ENCODE measurements at regions not wholly inside any gene's neighbourhood (a gene's known extent, or its start where the extent isn't known, plus 50 kb on each side); places are given as distances from the start of the nearest gene placed in this dataset.

- Histone ChIP-seq H3K4me1 (ENCODE audit: control insufficient read depth in 1 of 2, insufficient read depth in 2 of 2, low read length in 2 of 2) (no peaks in the 10 kb centered on the region), H3K27me3 (ENCODE audit: low read depth, low read length) (no peaks in the 10 kb centered on the region), H3K4me3 (ENCODE audit: low read depth in 1 of 2, low read length in 2 of 2) (no peak overlapping the region), H3K27ac (ENCODE audit: low read length) (no peak overlapping the region), H3K36me3 (ENCODE audit: control insufficient read depth in 1 of 2, insufficient read depth in 2 of 2, low read length in 2 of 2) (no peaks in the 10 kb centered on the region), H3K9me3 (ENCODE audit: control insufficient read depth in 1 of 2, low read length in 2 of 2) (no peaks in the 10 kb centered on the region)
Measured at GRCh38 chr2:235378246-235378645, 115.6 kb upstream of the AGAP1 start.

- Histone ChIP-seq H3K36me3 (ENCODE audit: control insufficient read depth in 1 of 2, insufficient read depth in 2 of 2, low read length in 2 of 2) (no peaks in the 10 kb centered on the region), H3K4me3 (ENCODE audit: low read depth in 1 of 2, low read length in 2 of 2) (no peak overlapping the region), H3K4me1 (ENCODE audit: control insufficient read depth in 1 of 2, insufficient read depth in 2 of 2, low read length in 2 of 2) (no peaks in the 10 kb centered on the region), H3K9me3 (ENCODE audit: control insufficient read depth in 1 of 2, low read length in 2 of 2) (no peaks in the 10 kb centered on the region), H3K27me3 (ENCODE audit: low read depth, low read length) (no peaks in the 10 kb centered on the region), H3K27ac (ENCODE audit: low read length) (no peak overlapping the region)
Measured at GRCh38 chr2:235378944-235379343, 114.9 kb upstream of the AGAP1 start.

- Histone ChIP-seq H3K27me3 (ENCODE audit: low read depth, low read length) (no peaks in the 10 kb centered on the region), H3K4me1 (ENCODE audit: control insufficient read depth in 1 of 2, insufficient read depth in 2 of 2, low read length in 2 of 2) (no peaks in the 10 kb centered on the region), H3K36me3 (ENCODE audit: control insufficient read depth in 1 of 2, insufficient read depth in 2 of 2, low read length in 2 of 2) (no peaks in the 10 kb centered on the region), H3K9me3 (ENCODE audit: control insufficient read depth in 1 of 2, low read length in 2 of 2) (no peaks in the 10 kb centered on the region), H3K4me3 (ENCODE audit: low read depth in 1 of 2, low read length in 2 of 2) (no peak overlapping the region), H3K27ac (ENCODE audit: low read length) (no peak overlapping the region)
Measured at GRCh38 chr2:235381261-235381912, 112.5 kb upstream of the AGAP1 start.

- H3K27ac ChIP-seq (ENCODE audit: low read length), result no peak overlapping the region
- no peak overlapping the region for H3K4me3 ChIP-seq (ENCODE audit: low read depth in 1 of 2, low read length in 2 of 2)
- H3K27me3 ChIP-seq (ENCODE audit: low read depth, low read length), result no peaks in the 10 kb centered on the region
- no peaks in the 10 kb centered on the region for H3K36me3 ChIP-seq (ENCODE audit: control insufficient read depth in 1 of 2, insufficient read depth in 2 of 2, low read length in 2 of 2)
- H3K4me1 ChIP-seq (ENCODE audit: control insufficient read depth in 1 of 2, insufficient read depth in 2 of 2, low read length in 2 of 2), result no peaks in the 10 kb centered on the region
- H3K9me3 ChIP-seq (ENCODE audit: control insufficient read depth in 1 of 2, low read length in 2 of 2), result no peaks in the 10 kb centered on the region
Measured at GRCh38 chr2:235382179-235382578, 111.7 kb upstream of the AGAP1 start.

GRCh38 chr2:235382601-235383000 lies 111.2 kb upstream of the AGAP1 start:
- H3K4me3 ChIP-seq (ENCODE audit: low read depth in 1 of 2, low read length in 2 of 2), result no peak overlapping the region
- no peak overlapping the region for H3K27ac ChIP-seq (ENCODE audit: low read length)
- H3K9me3 ChIP-seq (ENCODE audit: control insufficient read depth in 1 of 2, low read length in 2 of 2), result no peaks in the 10 kb centered on the region
- no peaks in the 10 kb centered on the region for H3K36me3 ChIP-seq (ENCODE audit: control insufficient read depth in 1 of 2, insufficient read depth in 2 of 2, low read length in 2 of 2)
- no peaks in the 10 kb centered on the region for H3K4me1 ChIP-seq (ENCODE audit: control insufficient read depth in 1 of 2, insufficient read depth in 2 of 2, low read length in 2 of 2)
- no peaks in the 10 kb centered on the region for H3K27me3 ChIP-seq (ENCODE audit: low read depth, low read length)

- Histone ChIP-seq H3K36me3 (ENCODE audit: control insufficient read depth in 1 of 2, insufficient read depth in 2 of 2, low read length in 2 of 2) (no peaks in the 10 kb centered on the region), H3K27me3 (ENCODE audit: low read depth, low read length) (no peaks in the 10 kb centered on the region), H3K9me3 (ENCODE audit: control insufficient read depth in 1 of 2, low read length in 2 of 2) (no peaks in the 10 kb centered on the region), H3K4me3 (ENCODE audit: low read depth in 1 of 2, low read length in 2 of 2) (no peak overlapping the region), H3K4me1 (ENCODE audit: control insufficient read depth in 1 of 2, insufficient read depth in 2 of 2, low read length in 2 of 2) (no peaks in the 10 kb centered on the region), H3K27ac (ENCODE audit: low read length) (no peak overlapping the region)
Measured at GRCh38 chr2:235383272-235383843, 110.5 kb upstream of the AGAP1 start.

GRCh38 chr2:235384624-235385023 lies 109.2 kb upstream of the AGAP1 start:
- Histone ChIP-seq H3K4me3 (ENCODE audit: low read depth in 1 of 2, low read length in 2 of 2) (no peak overlapping the region), H3K27ac (ENCODE audit: low read length) (no peak overlapping the region), H3K4me1 (ENCODE audit: control insufficient read depth in 1 of 2, insufficient read depth in 2 of 2, low read length in 2 of 2) (no peaks in the 10 kb centered on the region)

GRCh38 chr2:235389626-235390025 lies 104.2 kb upstream of the AGAP1 start:
- Histone ChIP-seq H3K9me3 (ENCODE audit: control insufficient read depth in 1 of 2, low read length in 2 of 2) (no peaks in the 10 kb centered on the region), H3K36me3 (ENCODE audit: control insufficient read depth in 1 of 2, insufficient read depth in 2 of 2, low read length in 2 of 2) (no peaks in the 10 kb centered on the region), H3K4me3 (ENCODE audit: low read depth in 1 of 2, low read length in 2 of 2) (no peak overlapping the region), H3K4me1 (ENCODE audit: control insufficient read depth in 1 of 2, insufficient read depth in 2 of 2, low read length in 2 of 2) (no peaks in the 10 kb centered on the region), H3K27ac (ENCODE audit: low read length) (no peak overlapping the region), H3K27me3 (ENCODE audit: low read depth, low read length) (no peaks in the 10 kb centered on the region)

More at GRCh38 chr2:235384624-235385023, 109.2 kb upstream of the AGAP1 start:
- Histone ChIP-seq H3K36me3 (ENCODE audit: control insufficient read depth in 1 of 2, insufficient read depth in 2 of 2, low read length in 2 of 2) (no peaks in the 10 kb centered on the region), H3K27me3 (ENCODE audit: low read depth, low read length) (no peaks in the 10 kb centered on the region), H3K9me3 (ENCODE audit: control insufficient read depth in 1 of 2, low read length in 2 of 2) (no peaks in the 10 kb centered on the region)

- Histone ChIP-seq H3K27me3 (ENCODE audit: low read depth, low read length) (no peaks in the 10 kb centered on the region), H3K27ac (ENCODE audit: low read length) (no peak overlapping the region), H3K36me3 (ENCODE audit: control insufficient read depth in 1 of 2, insufficient read depth in 2 of 2, low read length in 2 of 2) (no peaks in the 10 kb centered on the region), H3K9me3 (ENCODE audit: control insufficient read depth in 1 of 2, low read length in 2 of 2) (no peaks in the 10 kb centered on the region), H3K4me3 (ENCODE audit: low read depth in 1 of 2, low read length in 2 of 2) (no peak overlapping the region), H3K4me1 (ENCODE audit: control insufficient read depth in 1 of 2, insufficient read depth in 2 of 2, low read length in 2 of 2) (no peaks in the 10 kb centered on the region)
Measured at GRCh38 chr2:235390108-235390815, 103.6 kb upstream of the AGAP1 start.

- Histone ChIP-seq H3K4me1 (ENCODE audit: control insufficient read depth in 1 of 2, insufficient read depth in 2 of 2, low read length in 2 of 2) (no peaks in the 10 kb centered on the region), H3K36me3 (ENCODE audit: control insufficient read depth in 1 of 2, insufficient read depth in 2 of 2, low read length in 2 of 2) (no peaks in the 10 kb centered on the region), H3K27me3 (ENCODE audit: low read depth, low read length) (no peaks in the 10 kb centered on the region), H3K4me3 (ENCODE audit: low read depth in 1 of 2, low read length in 2 of 2) (no peak overlapping the region), H3K27ac (ENCODE audit: low read length) (no peak overlapping the region), H3K9me3 (ENCODE audit: control insufficient read depth in 1 of 2, low read length in 2 of 2) (no peaks in the 10 kb centered on the region)
Measured at GRCh38 chr2:235390816-235391194, 103.0 kb upstream of the AGAP1 start.

- no peak overlapping the region for H3K4me3 ChIP-seq (ENCODE audit: low read depth in 1 of 2, low read length in 2 of 2)
- no peaks in the 10 kb centered on the region for H3K36me3 ChIP-seq (ENCODE audit: control insufficient read depth in 1 of 2, insufficient read depth in 2 of 2, low read length in 2 of 2)
- H3K27me3 ChIP-seq (ENCODE audit: low read depth, low read length), result no peaks in the 10 kb centered on the region
- H3K9me3 ChIP-seq (ENCODE audit: control insufficient read depth in 1 of 2, low read length in 2 of 2), result no peaks in the 10 kb centered on the region
- H3K27ac ChIP-seq (ENCODE audit: low read length), result no peak overlapping the region
- no peaks in the 10 kb centered on the region for H3K4me1 ChIP-seq (ENCODE audit: control insufficient read depth in 1 of 2, insufficient read depth in 2 of 2, low read length in 2 of 2)
Measured at GRCh38 chr2:235391921-235392615, 101.8 kb upstream of the AGAP1 start.

Data from muscle layer of duodenum (tissue), 2 donors.